Liver (tissue), 3 donors: ENCODE measurements at regions not wholly inside any gene's neighbourhood (a gene's known extent, or its start where the extent isn't known, plus 50 kb on each side); places are given as distances from the start of the nearest gene placed in this dataset.

ENCODE experiments used
- ATF3 ChIP-seq: IDR thresholded peaks from 2 replicates; pipeline ENCODE4 v1.6.1; 2016; ENCODE audit warnings: antibody characterized with exemption
- CTCF ChIP-seq: fragments of 150-350 bp; IDR thresholded peaks from 2 replicates; pipeline ENCODE4 v1.5.1; 2017; ENCODE audit warnings: improper control_type of control experiment, low read depth, low read length; ENCODE audit not compliant: missing input control
- EGR1 ChIP-seq, 2 donors: IDR thresholded peaks; 2 replicates each; pipeline ENCODE4 v1.6.1; 2016 to 2018; ENCODE audit warnings: antibody characterized with exemption in 2 of 2, low read depth in 2 of 2
- GABPA ChIP-seq, 2 donors: IDR thresholded peaks in 1 of 2; conservative IDR thresholded peaks in 1 of 2; 2 replicates each; pipeline ENCODE4 v1.6.1; 2016; ENCODE audit warnings: antibody characterized with exemption in 2 of 2, mild to moderate bottlenecking in 1 of 2, moderate library complexity in 1 of 2
- JUND ChIP-seq, 2 donors: IDR thresholded peaks; 2 replicates each; pipeline ENCODE4 v1.6.1; 2016; ENCODE audit warnings: antibody characterized with exemption in 2 of 2
- MAX ChIP-seq: IDR thresholded peaks from 2 replicates; pipeline ENCODE4 v1.6.1; 2016; ENCODE audit warnings: antibody characterized with exemption
- RAD21 ChIP-seq, 2 donors: IDR thresholded peaks; 2 replicates each; pipeline ENCODE4 v1.6.1; 2016; ENCODE audit warnings: antibody characterized with exemption in 2 of 2, mild to moderate bottlenecking in 2 of 2
- REST ChIP-seq: IDR thresholded peaks from 2 replicates; pipeline ENCODE4 v1.6.1; 2016; ENCODE audit warnings: antibody characterized with exemption, mild to moderate bottlenecking
- TAF1 ChIP-seq: conservative IDR thresholded peaks from 2 replicates; pipeline ENCODE4 v1.6.1; 2016; ENCODE audit warnings: antibody characterized with exemption, mild to moderate bottlenecking
- YY1 ChIP-seq: IDR thresholded peaks from 2 replicates; pipeline ENCODE4 v1.6.1; 2016; ENCODE audit warnings: antibody characterized with exemption, mild to moderate bottlenecking
- ZBTB33 ChIP-seq: IDR thresholded peaks from 2 replicates; pipeline ENCODE4 v1.6.1; 2016; ENCODE audit warnings: antibody characterized with exemption
- donor health status: healthy.
- donor health status: healthy.

- TF ChIP-seq YY1 (no peak), REST (no peak), EGR1 (IDR thresholded peaks at IDR 0.05; ENCODE audit: low read depth in 2 of 2) (no peak), CTCF (no peak), TAF1 (no peak), ATF3 (no peak), JUND (IDR thresholded peaks at IDR 0.05) (no peak), RAD21 (IDR thresholded peaks at IDR 0.05) (no peak), GABPA (IDR thresholded peaks at IDR 0.05 in 1 of 2, conservative IDR thresholded peaks at IDR 0.05 in 1 of 2) (no peak), MAX (no peak), ZBTB33 (no peak)
These were observed 139.9 kb upstream of the B3GALT2 start for GRCh38 chr1:193326296-193326695.
